ENCODE measurements at regions not wholly inside any gene's neighbourhood (a gene's known extent, or its start where the extent isn't known, plus 50 kb on each side); places are given as distances from the start of the nearest gene placed in this dataset.

- H3K79me2 ChIP-seq (ENCODE audit: insufficient read depth, low read length): no peaks in the 10 kb centered on the region
- H3K9me2 ChIP-seq (replicated peaks; ENCODE audit: insufficient read depth, low read length): no peaks in the 10 kb centered on the region
- no peaks in the 10 kb centered on the region for H3K9me3 ChIP-seq (ENCODE audit: insufficient read depth, low read length)
- H3K36me3 ChIP-seq (ENCODE audit: low read length): no peaks in the 10 kb centered on the region
- H2AFZ ChIP-seq (ENCODE audit: low read depth, low read length, severe bottlenecking): no peak overlapping the region
- no peaks in the 10 kb centered on the region for H4K20me1 ChIP-seq (ENCODE audit: low read depth, low read length)
- no peak overlapping the region for H3K4me3 ChIP-seq (ENCODE audit: insufficient read depth, low read length, poor library complexity, severe bottlenecking)
- H3K27ac ChIP-seq (ENCODE audit: low read depth, low read length): no peak overlapping the region
- TF ChIP-seq EZH2phosphoT487 (conservative IDR thresholded peaks at IDR 0.05; ENCODE audit: low read length) (no peak), CTCF (IDR thresholded peaks at IDR 0.05; ENCODE audit: insufficient read depth, low read length, poor library complexity, severe bottlenecking) (no peak)
- H3K4me2 ChIP-seq (ENCODE audit: low read depth, low read length, poor library complexity, severe bottlenecking): no peak overlapping the region
- H3K9ac ChIP-seq (ENCODE audit: low read length): no peak overlapping the region
- no peaks in the 10 kb centered on the region for H3K27me3 ChIP-seq (ENCODE audit: low read length)
- no peaks in the 10 kb centered on the region for H3F3A ChIP-seq (ENCODE audit: insufficient read depth)
Observed at GRCh38 chr13:107079423-107080049, 511.6 kb upstream of the ARGLU1 start.

GRCh38 chr13:107078229-107078765, 510.4 kb upstream of the ARGLU1 start:
- no peak overlapping the region for H3K4me2 ChIP-seq (ENCODE audit: low read depth, low read length, poor library complexity, severe bottlenecking)
- H3K9ac ChIP-seq (ENCODE audit: low read length): no peak overlapping the region
- TF ChIP-seq CTCF (IDR thresholded peaks at IDR 0.05; ENCODE audit: insufficient read depth, low read length, poor library complexity, severe bottlenecking) (no peak), EZH2phosphoT487 (conservative IDR thresholded peaks at IDR 0.05; ENCODE audit: low read length) (no peak)
- no peaks in the 10 kb centered on the region for H4K20me1 ChIP-seq (ENCODE audit: low read depth, low read length)
- no peaks in the 10 kb centered on the region for H3K79me2 ChIP-seq (ENCODE audit: insufficient read depth, low read length)
- H3K9me2 ChIP-seq (replicated peaks; ENCODE audit: insufficient read depth, low read length): no peaks in the 10 kb centered on the region
- no peaks in the 10 kb centered on the region for H3K9me3 ChIP-seq (ENCODE audit: insufficient read depth, low read length)
- no peaks in the 10 kb centered on the region for H3K27me3 ChIP-seq (ENCODE audit: low read length)
- H2AFZ ChIP-seq (ENCODE audit: low read depth, low read length, severe bottlenecking): no peak overlapping the region
- no peak overlapping the region for H3K4me3 ChIP-seq (ENCODE audit: insufficient read depth, low read length, poor library complexity, severe bottlenecking)
- H3K36me3 ChIP-seq (ENCODE audit: low read length): no peaks in the 10 kb centered on the region
- no peak overlapping the region for H3K27ac ChIP-seq (ENCODE audit: low read depth, low read length)
- no peaks in the 10 kb centered on the region for H3F3A ChIP-seq (ENCODE audit: insufficient read depth)

GRCh38 chr13:107076801-107077200, 508.9 kb upstream of the ARGLU1 start:
- H3K9me2 ChIP-seq (replicated peaks; ENCODE audit: insufficient read depth, low read length): no peaks in the 10 kb centered on the region
- no peaks in the 10 kb centered on the region for H4K20me1 ChIP-seq (ENCODE audit: low read depth, low read length)
- H3K9me3 ChIP-seq (ENCODE audit: insufficient read depth, low read length): no peaks in the 10 kb centered on the region
- no peaks in the 10 kb centered on the region for H3K79me2 ChIP-seq (ENCODE audit: insufficient read depth, low read length)
- no peak overlapping the region for H2AFZ ChIP-seq (ENCODE audit: low read depth, low read length, severe bottlenecking)
- no peak for TF ChIP-seq EZH2phosphoT487 (conservative IDR thresholded peaks at IDR 0.05; ENCODE audit: low read length)
- TF ChIP-seq CTCF (IDR thresholded peaks at IDR 0.05; ENCODE audit: insufficient read depth, low read length, poor library complexity, severe bottlenecking): no peak
- no peak overlapping the region for H3K4me2 ChIP-seq (ENCODE audit: low read depth, low read length, poor library complexity, severe bottlenecking)
- H3K4me3 ChIP-seq (ENCODE audit: insufficient read depth, low read length, poor library complexity, severe bottlenecking): no peak overlapping the region
- no peak overlapping the region for H3K9ac ChIP-seq (ENCODE audit: low read length)
- no peaks in the 10 kb centered on the region for H3K27me3 ChIP-seq (ENCODE audit: low read length)
- no peaks in the 10 kb centered on the region for H3K36me3 ChIP-seq (ENCODE audit: low read length)
- H3F3A ChIP-seq (ENCODE audit: insufficient read depth): no peaks in the 10 kb centered on the region
- H3K27ac ChIP-seq (ENCODE audit: low read depth, low read length): no peak overlapping the region

All from SU-DHL-6 (cell line).